DOHH2 (cell line): ENCODE measurements at regions not wholly inside any gene's neighbourhood (a gene's known extent, or its start where the extent isn't known, plus 50 kb on each side); places are given as distances from the start of the nearest gene placed in this dataset.

ENCODE experiments used
- H3F3A ChIP-seq: fragments of 200-600 bp; sonication (generic), shearing (Covaris generic); 2 replicates; pipeline ENCODE4 v1.6.0; 2016; ENCODE audit warnings: antibody characterized with exemption, mild to moderate bottlenecking; ENCODE audit not compliant: control insufficient read depth, insufficient read depth
- H3K27ac ChIP-seq: fragments of 200-600 bp; sonication (generic); 2 replicates; pipeline ENCODE4 v1.5.1; 2014; ENCODE audit warnings: low read depth, mild to moderate bottlenecking, low read length, moderate library complexity
- H3K27me3 ChIP-seq: fragments of 200-600 bp; sonication (generic); 2 replicates; pipeline ENCODE4 v1.6.1; 2014; ENCODE audit warnings: mild to moderate bottlenecking, low read length, mixed read lengths; ENCODE audit not compliant: control insufficient read depth
- H3K36me3 ChIP-seq: fragments of 200-600 bp; sonication (generic); 2 replicates; pipeline ENCODE4 v1.6.1; 2014; ENCODE audit warnings: mild to moderate bottlenecking, low read length, moderate library complexity, mixed read lengths; ENCODE audit not compliant: control insufficient read depth
- H3K4me1 ChIP-seq: fragments of 200-600 bp; sonication (generic); 2 replicates; pipeline ENCODE4 v1.6.1; 2014; ENCODE audit warnings: mild to moderate bottlenecking, low read length, mixed read lengths; ENCODE audit not compliant: control insufficient read depth
- H3K4me2 ChIP-seq: fragments of 200-600 bp; sonication (generic); 2 replicates; pipeline ENCODE4 v1.6.0; 2014; ENCODE audit warnings: mild to moderate bottlenecking, low read length, moderate library complexity
- H3K4me3 ChIP-seq: fragments of 200-600 bp; sonication (generic); 2 replicates; pipeline ENCODE4 v1.5.1; 2014; ENCODE audit warnings: mild to moderate bottlenecking, low read length, mixed read lengths
- H3K79me2 ChIP-seq: fragments of 200-600 bp; sonication (generic); 2 replicates; pipeline ENCODE4 v1.6.1; 2014; ENCODE audit warnings: mild to moderate bottlenecking, low read length, mixed read lengths; ENCODE audit not compliant: control insufficient read depth
- H3K9me2 ChIP-seq: fragments of 200-600 bp; sonication (generic); replicated peaks from 2 replicates; pipeline ENCODE4 v1.6.1; 2014; ENCODE audit warnings: mild to moderate bottlenecking, low read length, mixed read lengths; ENCODE audit not compliant: control insufficient read depth
- H3K9me3 ChIP-seq: fragments of 200-600 bp; sonication (generic); 2 replicates; pipeline ENCODE4 v1.6.1; 2014; ENCODE audit warnings: antibody characterized with exemption, low read length, mixed read lengths; ENCODE audit not compliant: control insufficient read depth, insufficient read depth
- H4K20me1 ChIP-seq: fragments of 200-600 bp; sonication (generic); 2 replicates; pipeline ENCODE4 v1.6.0; 2014; ENCODE audit warnings: low read depth, mild to moderate bottlenecking, antibody characterized with exemption, low read length, moderate library complexity; ENCODE audit not compliant: control insufficient read depth, insufficient read depth
- EZH2phosphoT487 ChIP-seq: fragments of 200-600 bp; sonication (generic); IDR thresholded peaks from 2 replicates; pipeline ENCODE4 v1.6.1; 2017; ENCODE audit warnings: borderline replicate concordance, mild to moderate bottlenecking, antibody characterized with exemption, low read length, moderate library complexity, mixed read lengths
- TF ChIP-seq, protein P1 (sequence below): fragments of 200-600 bp; sonication (generic); IDR thresholded peaks from one replicate; pipeline ENCODE4 v1.5.1; 2014; ENCODE audit warnings: antibody characterized with exemption, mild to moderate bottlenecking, low read depth, low read length; ENCODE audit not compliant: poor library complexity, severe bottlenecking

DNA sequence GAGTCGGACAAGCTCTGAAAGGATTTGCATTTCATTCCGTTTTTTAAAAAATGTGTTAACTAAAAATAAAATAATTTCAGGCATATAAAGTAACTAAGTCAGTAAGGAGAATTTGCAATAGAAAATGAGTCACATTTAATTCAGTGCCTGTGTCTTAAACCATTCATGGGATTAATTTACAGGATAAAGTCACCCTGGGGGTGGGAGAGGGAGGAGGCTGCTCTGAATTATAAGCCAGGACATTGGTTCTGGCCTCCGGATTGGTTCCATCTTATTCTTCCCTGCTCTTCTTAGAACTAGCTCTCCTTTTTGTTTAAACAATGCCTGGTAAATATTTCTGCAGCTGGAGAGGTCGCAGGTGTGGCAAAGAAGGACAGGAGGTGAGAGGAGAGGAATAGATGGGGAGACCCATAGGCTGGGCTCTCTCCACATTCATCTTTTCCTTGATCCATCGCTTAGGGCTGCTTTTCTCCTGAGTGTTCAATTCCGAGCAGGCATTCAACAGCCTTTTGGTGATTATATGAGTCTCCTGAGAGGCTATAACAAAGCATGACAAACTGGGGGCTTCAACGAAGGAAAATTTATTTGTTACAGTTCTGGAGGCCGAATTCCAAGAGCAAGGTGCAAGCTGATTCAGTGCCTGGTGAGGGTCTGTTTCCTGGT is 319.2 kb downstream of the PHKB start:
- no peaks in the 10 kb centered on the region for H3K9me2 ChIP-seq
- TF ChIP-seq EZH2phosphoT487 = no peak
- TF ChIP-seq, protein P1, sequence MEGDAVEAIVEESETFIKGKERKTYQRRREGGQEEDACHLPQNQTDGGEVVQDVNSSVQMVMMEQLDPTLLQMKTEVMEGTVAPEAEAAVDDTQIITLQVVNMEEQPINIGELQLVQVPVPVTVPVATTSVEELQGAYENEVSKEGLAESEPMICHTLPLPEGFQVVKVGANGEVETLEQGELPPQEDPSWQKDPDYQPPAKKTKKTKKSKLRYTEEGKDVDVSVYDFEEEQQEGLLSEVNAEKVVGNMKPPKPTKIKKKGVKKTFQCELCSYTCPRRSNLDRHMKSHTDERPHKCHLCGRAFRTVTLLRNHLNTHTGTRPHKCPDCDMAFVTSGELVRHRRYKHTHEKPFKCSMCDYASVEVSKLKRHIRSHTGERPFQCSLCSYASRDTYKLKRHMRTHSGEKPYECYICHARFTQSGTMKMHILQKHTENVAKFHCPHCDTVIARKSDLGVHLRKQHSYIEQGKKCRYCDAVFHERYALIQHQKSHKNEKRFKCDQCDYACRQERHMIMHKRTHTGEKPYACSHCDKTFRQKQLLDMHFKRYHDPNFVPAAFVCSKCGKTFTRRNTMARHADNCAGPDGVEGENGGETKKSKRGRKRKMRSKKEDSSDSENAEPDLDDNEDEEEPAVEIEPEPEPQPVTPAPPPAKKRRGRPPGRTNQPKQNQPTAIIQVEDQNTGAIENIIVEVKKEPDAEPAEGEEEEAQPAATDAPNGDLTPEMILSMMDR = no peak
- no peak overlapping the region for H3K4me2 ChIP-seq
- no peaks in the 10 kb centered on the region for H3K9me3 ChIP-seq
- H3K36me3 ChIP-seq = no peaks in the 10 kb centered on the region
- H3K27me3 ChIP-seq = no peaks in the 10 kb centered on the region; the same call in 1 of the 2 replicates
- no peaks in the 10 kb centered on the region for H3K4me1 ChIP-seq
- no peaks in the 10 kb centered on the region for H3F3A ChIP-seq
- no peaks in the 10 kb centered on the region for H3K79me2 ChIP-seq
- H3K4me3 ChIP-seq = no peak overlapping the region
- H4K20me1 ChIP-seq = no peaks in the 10 kb centered on the region
- no peak overlapping the region for H3K27ac ChIP-seq

DNA sequence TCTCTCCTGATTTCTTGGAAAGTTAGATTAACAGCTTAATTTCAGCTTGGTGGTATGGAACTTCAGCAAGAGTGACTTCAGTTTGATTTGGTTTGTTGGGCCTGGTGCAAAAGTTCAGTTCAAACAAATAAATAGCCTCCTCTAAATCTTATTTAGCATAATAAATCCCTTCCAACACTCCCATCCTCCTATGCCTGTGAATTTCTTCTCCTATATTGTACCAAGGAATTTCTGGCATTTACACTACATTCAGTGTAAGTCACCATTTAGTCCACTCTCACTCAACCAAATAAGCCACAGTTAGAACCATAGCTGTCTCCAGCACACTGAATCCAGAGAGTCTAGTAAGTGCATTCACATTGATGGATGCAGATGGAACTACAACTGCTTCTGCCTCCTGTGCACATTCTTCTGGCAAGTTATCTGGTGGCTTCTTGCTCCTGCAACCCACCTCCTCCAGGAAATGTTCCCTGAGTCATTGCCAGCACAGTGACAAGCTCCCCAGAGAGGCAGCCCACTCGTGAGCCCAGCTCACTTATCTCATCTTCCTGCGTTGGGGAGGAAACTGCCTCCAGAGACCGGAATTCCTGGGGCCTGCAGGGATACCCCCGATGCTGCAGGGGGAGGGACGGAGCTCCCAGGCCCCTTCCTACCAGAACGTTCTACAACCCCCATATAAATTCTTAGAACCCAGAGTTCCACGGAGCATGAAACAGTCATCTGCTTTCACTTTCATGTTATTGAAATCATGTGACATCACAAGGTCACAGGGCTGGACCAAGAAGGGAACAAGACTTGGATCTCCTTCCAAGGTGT is 318.3 kb downstream of the PHKB start:
- peak overlapping the region; percentile 27; the same call in 1 of the 2 replicates for H3K4me2 ChIP-seq
- no peaks in the 10 kb centered on the region for H3K36me3 ChIP-seq
- no peaks in the 10 kb centered on the region; the same call in 1 of the 2 replicates for H3K27me3 ChIP-seq
- H3K27ac ChIP-seq = no peak overlapping the region
- H3K4me3 ChIP-seq = 0 out of 2 replicates have a peak overlapping the region, but pooled peaks have one; percentile 19
- no peaks in the 10 kb centered on the region for H3K9me3 ChIP-seq
- no peaks in the 10 kb centered on the region for H3K4me1 ChIP-seq
- no peak for TF ChIP-seq EZH2phosphoT487
- TF ChIP-seq, protein P1 = no peak
- no peaks in the 10 kb centered on the region for H4K20me1 ChIP-seq
- H3K79me2 ChIP-seq = no peaks in the 10 kb centered on the region
- no peaks in the 10 kb centered on the region for H3K9me2 ChIP-seq
- H3F3A ChIP-seq = no peaks in the 10 kb centered on the region

DNA sequence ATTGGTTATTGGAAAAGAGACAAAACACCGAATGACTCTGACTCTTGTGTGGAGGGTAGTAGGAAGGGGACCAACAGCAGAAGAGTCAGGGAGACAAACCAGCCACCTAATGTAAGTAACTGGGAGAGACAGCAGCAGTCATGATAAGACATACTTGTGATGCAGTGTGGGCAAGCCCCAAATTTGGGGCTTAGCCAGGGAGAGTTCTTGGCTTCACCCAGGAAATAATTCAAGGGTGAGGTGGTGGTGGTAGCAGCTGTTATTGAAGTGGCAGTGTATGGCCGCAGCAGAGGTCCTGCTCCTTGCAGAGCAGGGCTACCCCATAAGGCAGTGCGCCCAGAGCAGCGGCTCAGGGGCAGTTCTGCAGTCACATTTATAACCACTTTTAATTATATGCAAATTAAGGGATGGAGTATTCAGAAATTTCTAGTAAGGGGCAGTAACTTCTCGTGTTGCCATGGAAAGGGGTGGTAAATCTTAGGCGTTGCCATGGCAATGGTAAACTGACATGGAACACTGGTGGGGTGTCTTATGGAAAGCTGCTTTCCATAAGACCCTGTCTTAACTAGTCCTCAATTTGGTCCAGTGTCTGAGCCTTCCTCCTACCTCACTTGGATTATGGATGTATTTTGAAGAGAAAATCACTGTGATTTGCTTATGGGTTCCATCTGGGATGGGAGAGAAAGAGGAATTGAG is 317.1 kb downstream of the PHKB start:
- Histone ChIP-seq H3K4me3 (no peak overlapping the region), H3F3A (no peaks in the 10 kb centered on the region), H3K36me3 (no peaks in the 10 kb centered on the region), H3K4me1 (no peaks in the 10 kb centered on the region), H4K20me1 (no peaks in the 10 kb centered on the region), H3K9me2 (no peaks in the 10 kb centered on the region), H3K9me3 (no peaks in the 10 kb centered on the region), H3K79me2 (no peaks in the 10 kb centered on the region), H3K27me3 (no peaks in the 10 kb centered on the region; the same call in 1 of the 2 replicates), H3K4me2 (no peak overlapping the region), H3K27ac (no peak overlapping the region)
- no peak for TF ChIP-seq EZH2phosphoT487
- TF ChIP-seq, protein P1 = no peak
